ENCODE measurements at regions not wholly inside any gene's neighbourhood (a gene's known extent, or its start where the extent isn't known, plus 50 kb on each side); places are given as distances from the start of the nearest gene placed in this dataset.

DNA sequence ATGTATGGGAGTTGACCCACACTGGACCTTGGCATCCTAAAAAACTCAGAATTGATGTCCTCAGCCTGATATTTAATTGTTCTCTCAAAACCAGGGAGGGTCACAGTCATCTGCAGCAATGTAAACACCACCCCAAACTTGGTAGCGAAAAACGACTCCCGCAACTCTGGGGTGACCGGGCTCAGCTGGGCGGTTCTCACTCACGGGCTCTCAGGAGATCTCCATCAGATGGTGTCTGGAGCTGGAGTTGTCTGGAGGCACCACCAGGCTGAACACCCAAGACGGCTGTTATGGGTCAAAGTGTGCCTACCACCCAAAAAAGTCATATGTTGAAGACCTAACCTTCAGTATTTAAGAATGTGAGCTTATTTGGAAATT is 50.9 kb upstream of the NXT1 start:
- DNase-seq (ENCODE audit: extremely low spot score, unreplicated experiment) = no peak
- H3K27ac Mint-ChIP-seq = no peak overlapping the region
- no peaks in the 10 kb centered on the region for H3K36me3 Mint-ChIP-seq
- TF ChIP-seq, protein P1, sequence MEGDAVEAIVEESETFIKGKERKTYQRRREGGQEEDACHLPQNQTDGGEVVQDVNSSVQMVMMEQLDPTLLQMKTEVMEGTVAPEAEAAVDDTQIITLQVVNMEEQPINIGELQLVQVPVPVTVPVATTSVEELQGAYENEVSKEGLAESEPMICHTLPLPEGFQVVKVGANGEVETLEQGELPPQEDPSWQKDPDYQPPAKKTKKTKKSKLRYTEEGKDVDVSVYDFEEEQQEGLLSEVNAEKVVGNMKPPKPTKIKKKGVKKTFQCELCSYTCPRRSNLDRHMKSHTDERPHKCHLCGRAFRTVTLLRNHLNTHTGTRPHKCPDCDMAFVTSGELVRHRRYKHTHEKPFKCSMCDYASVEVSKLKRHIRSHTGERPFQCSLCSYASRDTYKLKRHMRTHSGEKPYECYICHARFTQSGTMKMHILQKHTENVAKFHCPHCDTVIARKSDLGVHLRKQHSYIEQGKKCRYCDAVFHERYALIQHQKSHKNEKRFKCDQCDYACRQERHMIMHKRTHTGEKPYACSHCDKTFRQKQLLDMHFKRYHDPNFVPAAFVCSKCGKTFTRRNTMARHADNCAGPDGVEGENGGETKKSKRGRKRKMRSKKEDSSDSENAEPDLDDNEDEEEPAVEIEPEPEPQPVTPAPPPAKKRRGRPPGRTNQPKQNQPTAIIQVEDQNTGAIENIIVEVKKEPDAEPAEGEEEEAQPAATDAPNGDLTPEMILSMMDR (conservative IDR thresholded peaks at IDR 0.05) = no peak
- H3K4me1 Mint-ChIP-seq (ENCODE audit: unreplicated experiment) = peaks cover 14% of the 10 kb centered on the region
- H3K9me3 Mint-ChIP-seq = no peaks in the 10 kb centered on the region
- peaks cover 17% of the 10 kb centered on the region for H3K27me3 Mint-ChIP-seq
- no peak overlapping the region for H3K4me3 Mint-ChIP-seq

DNA sequence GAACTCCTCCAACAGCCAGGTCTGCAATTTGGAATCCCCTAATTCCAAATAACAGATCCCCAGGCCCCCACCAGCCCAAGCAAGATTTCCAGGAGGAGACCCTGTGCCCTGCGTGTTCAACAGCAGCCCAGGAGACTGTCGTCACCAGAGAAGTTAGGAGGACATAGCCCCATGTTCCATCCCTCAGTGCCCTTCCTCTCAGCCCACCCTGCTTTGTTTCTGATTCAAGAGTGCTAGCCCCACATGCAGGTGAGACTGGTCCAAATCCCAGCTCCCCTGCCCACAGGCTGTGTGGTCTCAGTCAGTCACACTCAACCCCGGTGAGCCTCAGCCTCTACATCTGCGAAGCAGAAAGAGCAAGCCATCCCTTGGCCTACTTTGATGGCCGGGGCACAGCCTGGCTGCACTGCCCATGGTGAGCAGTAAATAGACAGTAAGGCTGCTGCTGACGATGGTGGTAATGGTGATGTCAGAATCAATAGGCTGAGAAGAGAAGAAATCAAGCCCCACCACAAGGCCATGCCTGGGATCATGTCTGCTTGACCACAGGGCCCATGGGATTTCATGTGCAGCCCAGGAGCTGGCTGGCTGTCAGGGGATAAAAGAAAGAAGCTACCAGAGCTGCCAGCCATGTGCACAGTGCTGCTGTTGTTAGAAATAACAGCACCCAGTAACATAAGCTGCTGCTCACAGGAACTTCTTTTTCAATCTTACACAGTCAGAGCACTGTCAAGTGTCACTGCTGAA is 51.5 kb upstream of the NXT1 start:
- no peak overlapping the region for H3K27ac Mint-ChIP-seq
- H3K9me3 Mint-ChIP-seq = no peaks in the 10 kb centered on the region
- peaks cover 17% of the 10 kb centered on the region for H3K27me3 Mint-ChIP-seq
- no peaks in the 10 kb centered on the region for H3K36me3 Mint-ChIP-seq
- no peak overlapping the region for H3K4me3 Mint-ChIP-seq
- TF ChIP-seq, protein P1 (conservative IDR thresholded peaks at IDR 0.05) = no peak
- peaks cover 14% of the 10 kb centered on the region for H3K4me1 Mint-ChIP-seq (ENCODE audit: unreplicated experiment)
- no peak for DNase-seq (ENCODE audit: extremely low spot score, unreplicated experiment)

DNA sequence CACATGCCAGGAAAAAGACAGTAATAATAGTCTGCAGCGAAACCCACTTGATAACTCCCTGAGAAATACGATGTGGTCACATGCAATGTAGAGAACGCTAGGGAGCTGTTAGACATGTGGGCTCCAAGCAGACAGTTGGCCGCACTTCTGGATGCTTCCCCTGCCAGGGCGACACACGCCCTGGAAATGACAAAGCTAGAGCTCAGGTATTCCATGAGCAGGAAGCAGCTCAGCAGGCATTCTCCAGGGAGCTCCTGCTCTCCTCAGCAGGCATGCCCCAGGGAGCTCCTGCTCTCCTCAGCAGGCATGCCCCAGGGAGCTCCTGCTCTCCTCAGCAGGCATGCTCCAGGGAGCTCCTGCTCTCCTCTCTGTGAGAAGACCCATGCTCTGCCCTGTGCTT is 52.4 kb upstream of the NXT1 start:
- H3K4me1 Mint-ChIP-seq (ENCODE audit: unreplicated experiment) = peaks cover 14% of the 10 kb centered on the region
- H3K4me3 Mint-ChIP-seq = no peak overlapping the region
- no peak overlapping the region for H3K27ac Mint-ChIP-seq
- no peaks in the 10 kb centered on the region for H3K9me3 Mint-ChIP-seq
- no peaks in the 10 kb centered on the region for H3K36me3 Mint-ChIP-seq
- TF ChIP-seq, protein P1 (conservative IDR thresholded peaks at IDR 0.05) = no peak
- H3K27me3 Mint-ChIP-seq = peaks cover 13% of the 10 kb centered on the region
- no peak for DNase-seq (ENCODE audit: extremely low spot score, unreplicated experiment)

DNA sequence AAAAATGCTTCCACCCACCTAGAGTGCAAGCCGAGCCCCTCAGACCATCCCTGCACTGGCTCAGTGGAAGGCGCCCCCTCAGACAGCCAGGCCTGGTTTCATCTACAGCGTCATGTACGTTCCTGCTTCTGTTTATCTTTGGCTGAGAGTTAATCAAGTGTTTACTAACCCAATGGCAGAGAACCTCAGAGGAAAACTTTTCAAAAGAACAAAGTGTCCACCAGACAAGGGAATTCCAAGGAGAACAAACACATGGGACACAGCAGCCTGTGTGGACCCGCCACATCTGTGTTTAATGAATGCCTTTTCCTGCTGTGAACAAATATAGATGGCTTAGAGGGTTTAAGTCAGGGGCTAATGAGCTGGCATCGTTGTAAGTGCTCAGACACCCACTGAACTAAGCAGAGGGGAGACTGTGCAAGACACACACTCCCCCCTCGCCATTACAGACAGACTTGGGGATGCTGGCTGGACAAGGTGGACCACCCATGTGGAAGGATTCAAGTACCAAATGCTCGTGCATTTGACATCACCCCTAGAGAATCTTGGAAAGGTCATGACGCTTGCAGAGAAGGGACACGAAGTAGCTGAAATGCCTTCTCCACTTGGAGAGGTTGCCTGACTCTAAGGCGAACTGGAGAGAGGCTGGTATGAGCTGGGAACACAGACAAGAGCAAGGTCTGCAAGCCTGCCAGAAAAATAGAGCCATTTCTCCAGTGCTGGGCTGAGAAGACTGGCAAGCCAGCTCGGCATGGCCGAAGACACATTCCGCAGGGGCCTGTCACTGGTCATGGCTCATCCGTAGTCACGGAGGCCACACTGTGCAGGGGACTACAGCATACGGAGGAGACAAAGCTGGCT is 53.5 kb upstream of the NXT1 start:
- no peak for DNase-seq (ENCODE audit: extremely low spot score, unreplicated experiment)
- no peak overlapping the region for H3K27ac Mint-ChIP-seq
- peak overlapping the region; percentile 31 for H3K4me3 Mint-ChIP-seq
- TF ChIP-seq, protein P1 (conservative IDR thresholded peaks at IDR 0.05) = no peak
- no peaks in the 10 kb centered on the region for H3K9me3 Mint-ChIP-seq
- peaks cover 14% of the 10 kb centered on the region for H3K4me1 Mint-ChIP-seq (ENCODE audit: unreplicated experiment)
- peaks cover 13% of the 10 kb centered on the region for H3K27me3 Mint-ChIP-seq
- H3K36me3 Mint-ChIP-seq = no peaks in the 10 kb centered on the region

DNA sequence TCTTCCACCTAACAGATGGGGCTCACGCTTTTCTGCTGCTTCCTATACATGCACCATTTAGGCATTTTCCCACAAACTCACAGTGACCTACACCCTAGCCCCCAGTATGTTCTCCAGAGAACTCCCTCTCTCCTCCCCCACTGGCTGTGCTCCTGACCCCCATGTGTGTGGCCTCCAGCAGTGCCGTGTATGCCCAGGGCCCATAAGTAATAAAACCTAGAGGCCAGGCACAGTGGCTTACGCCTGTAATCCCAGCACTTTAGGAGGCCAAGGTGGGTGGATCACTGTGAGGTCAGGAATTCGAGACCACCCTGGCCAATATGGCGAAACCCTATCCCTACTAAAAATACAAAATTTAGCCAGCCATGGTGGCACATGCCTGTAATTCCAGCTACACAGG is 54.7 kb upstream of the NXT1 start:
- Mint-ChIP-seq H3K4me1 (ENCODE audit: unreplicated experiment) (peaks cover 20% of the 10 kb centered on the region), H3K27ac (no peak overlapping the region), H3K4me3 (no peak overlapping the region), H3K9me3 (no peaks in the 10 kb centered on the region), H3K27me3 (peaks cover 13% of the 10 kb centered on the region), H3K36me3 (no peaks in the 10 kb centered on the region)
- DNase-seq (ENCODE audit: extremely low spot score, unreplicated experiment) = no peak
- TF ChIP-seq, protein P1 (conservative IDR thresholded peaks at IDR 0.05) = no peak
